Panc1 (cell line): ENCODE measurements at regions not wholly inside any gene's neighbourhood (a gene's known extent, or its start where the extent isn't known, plus 50 kb on each side); places are given as distances from the start of the nearest gene placed in this dataset.

Source experiments
- ATAC-seq: fragments of 200-7000 bp; cut with Tn5 transposase; 2 replicates; pipeline ENCODE4 v1.9.1; 2020; ENCODE audit warnings: mild to moderate bottlenecking, moderate library complexity
- BruUV-seq: library from RNA; stranded (reverse); fragments of 400-500 nt; replicated peaks from 2 replicates; lab custom pipeline; 2021; lab: Mats Ljungman, UMichigan
- CTCF ChIA-PET: fragments of 300-600 bp; sonication (Branson Sonifier 250); formaldehyde crosslinking; loops from one replicate; lab custom pipeline; 2022; ENCODE audit warnings: antibody characterized with exemption; lab: Charles Lee
- POLR2A ChIA-PET: fragments of 300-600 bp; sonication (Branson Sonifier 250); formaldehyde crosslinking; loops from one replicate; lab custom pipeline; 2022; ENCODE audit warnings: antibody characterized with exemption; lab: Charles Lee
- DNase-seq: peaks from one replicate; pipeline ENCODE4 v3.0.0-alpha.2; 2010; ENCODE audit warnings: low read depth, low spot score
- H3K27ac ChIP-seq: 2 replicates; pipeline ENCODE4 v1.5.1; 2011; ENCODE audit warnings: mild to moderate bottlenecking, low read length, inconsistent platforms
- H3K27me3 ChIP-seq: fragments of 200-500 bp; sonication (Bioruptor generic); 2 replicates; pipeline ENCODE4 v1.6.0; 2014; ENCODE audit warnings: low read length, inconsistent platforms; ENCODE audit not compliant: control insufficient read depth, insufficient read depth
- H3K36me3 ChIP-seq: fragments of 200-500 bp; sonication (Bioruptor generic); 2 replicates; pipeline ENCODE4 v1.5.1; 2014; ENCODE audit warnings: inconsistent platforms, mild to moderate bottlenecking, low read length, moderate library complexity; ENCODE audit not compliant: control insufficient read depth, insufficient read depth
- H3K4me1 ChIP-seq: 2 replicates; pipeline ENCODE4 v1.5.1; 2011; ENCODE audit warnings: inconsistent platforms, mild to moderate bottlenecking, low read length, moderate library complexity; ENCODE audit not compliant: control insufficient read depth, insufficient read depth
- H3K4me3 ChIP-seq, 2 experiments: 2 replicates each; pipeline ENCODE4 v1.5.1; 2011 to 2012; ENCODE audit warnings: low read depth in 2 of 2, low read length in 2 of 2, mild to moderate bottlenecking in 2 of 2, inconsistent platforms in 1 of 2, moderate library complexity in 1 of 2
- H3K9me3 ChIP-seq: fragments of 200-500 bp; sonication (Bioruptor generic); 2 replicates; pipeline ENCODE4 v1.5.1; 2014; ENCODE audit warnings: low read depth, mild to moderate bottlenecking, inconsistent platforms, low read length, moderate library complexity; ENCODE audit not compliant: control insufficient read depth, insufficient read depth
- CTCF ChIP-seq: fragments of 450-650 bp; IDR thresholded peaks from 2 replicates; pipeline ENCODE4 v1.5.1; 2017; ENCODE audit warnings: mild to moderate bottlenecking
- POLR2AphosphoS5 ChIP-seq: IDR thresholded peaks from 2 replicates; pipeline ENCODE4 v1.6.1; 2012; ENCODE audit warnings: mild to moderate bottlenecking, low read depth, low read length, moderate library complexity
- REST ChIP-seq, 2 experiments: IDR thresholded peaks; 2 replicates each; pipeline ENCODE4 v1.6.1; 2011 to 2012; ENCODE audit warnings: low read depth in 2 of 2, control low read depth in 1 of 2, low read length in 1 of 2, mild to moderate bottlenecking in 1 of 2, moderate library complexity in 1 of 2; ENCODE audit not compliant: insufficient read depth in 1 of 2
- SIN3A ChIP-seq: IDR thresholded peaks from 2 replicates; pipeline ENCODE4 v1.6.1; 2012; ENCODE audit warnings: low read depth, mild to moderate bottlenecking, low read length, moderate library complexity, borderline replicate concordance; ENCODE audit not compliant: insufficient read depth
- TCF7L2 ChIP-seq: IDR thresholded peaks from 2 replicates; pipeline ENCODE4 v1.6.1; 2011; ENCODE audit warnings: mild to moderate bottlenecking, low read depth, low read length, inconsistent platforms
- in situ Hi-C: cut with HindIII; loops from 2 replicates; pipeline ENCODE4 v1.10.0; 2016; ENCODE audit warnings: low sequenced_read_pairs, low pct_unique_long_range_greater_than_20kb
- intact Hi-C: fragments of 100-400 bp; cut with micrococcal nuclease; formaldehyde crosslinking; loops from one replicate; pipeline ENCODE4 v1.10.0; 2022; ENCODE audit not compliant: unreplicated experiment

- intact Hi-C loops (no loop called here), in situ Hi-C loops (no loop called here)
- Histone ChIP-seq H3K4me1 (no peaks in the 10 kb centered on the region), H3K27ac (no peak overlapping the region), H3K4me3 (no peak overlapping the region), H3K27me3 (no peaks in the 10 kb centered on the region), H3K9me3 (no peaks in the 10 kb centered on the region), H3K36me3 (no peaks in the 10 kb centered on the region)
- TF ChIP-seq SIN3A (no peak), CTCF (no peak)
- ChIA-PET POLR2A (no interaction called here), CTCF (no interaction called here)
- BruUV-seq: no TSS peak
- DNase-seq (no peak), ATAC-seq (no peak)
Measured at GRCh38 chr16:27701381-27701780, 151.4 kb downstream of the KATNIP start.

- Histone ChIP-seq H3K27me3 (no peaks in the 10 kb centered on the region), H3K9me3 (no peaks in the 10 kb centered on the region), H3K4me1 (no peaks in the 10 kb centered on the region), H3K27ac (no peak overlapping the region), H3K4me3 (no peak overlapping the region), H3K36me3 (no peaks in the 10 kb centered on the region)
- TF ChIP-seq TCF7L2: no peak
- no peak for TF ChIP-seq CTCF
- TF ChIP-seq POLR2AphosphoS5: no peak
- no peak for TF ChIP-seq REST (IDR thresholded peaks at IDR 0.05; ENCODE audit: insufficient read depth in 1 of 2, low read depth in 2 of 2, low read length in 1 of 2)
- TF ChIP-seq SIN3A: no peak
- in situ Hi-C loops (no loop called here), intact Hi-C loops (no loop called here)
- DNase-seq: no peak
- BruUV-seq: no TSS peak
- ChIA-PET CTCF (no interaction called here), POLR2A (no interaction called here)
- ATAC-seq: no peak
Measured at GRCh38 chr16:27703121-27703520, 153.2 kb downstream of the KATNIP start.
